ENCODE measurements at regions not wholly inside any gene's neighbourhood (a gene's known extent, or its start where the extent isn't known, plus 50 kb on each side); places are given as distances from the start of the nearest gene placed in this dataset.
"Not testable (repeated sequence)": the region's sequence is repeated elsewhere in the genome, so short reads cannot be mapped to it uniquely, and the experiment has no call there.

GRCh38 chr7:131943646-131944045, 387.2 kb upstream of the PODXL start:
- H3K4me3 ChIP-seq = no peak overlapping the region
- TF ChIP-seq EP300 (IDR thresholded peaks at IDR 0.05) (no peak), CTCF (IDR thresholded peaks at IDR 0.05) (no peak), POLR2A (IDR thresholded peaks at IDR 0.05) (no peak)
- WGBS, 2 donors = 73 to 75% methylated on average over 7 of the region's 7 CpGs

GRCh38 chr7:131943211-131943610, 386.8 kb upstream of the PODXL start:
- H3K4me1 ChIP-seq = peaks cover 0 to 12% (median 0%) of the 10 kb centered on the region in 4 donors
- no peak overlapping the region for H3K4me3 ChIP-seq
- no peaks in the 10 kb centered on the region for H3K36me3 ChIP-seq
- TF ChIP-seq EP300 (IDR thresholded peaks at IDR 0.05) (no peak), CTCF (IDR thresholded peaks at IDR 0.05) (no peak), POLR2A (IDR thresholded peaks at IDR 0.05) (no peak)
- DNase-seq (ENCODE audit: low spot score in 2 of 2) = no peak
- no peak overlapping the region for H3K27ac ChIP-seq
- no peaks in the 10 kb centered on the region for H3K9me3 ChIP-seq
- peaks cover 0 to 27% of the 10 kb centered on the region in 2 donors for H3K27me3 ChIP-seq
- WGBS, 2 donors = 95 to 98% methylated on average over 4 of the region's 4 CpGs

More at GRCh38 chr7:131943646-131944045, 387.2 kb upstream of the PODXL start:
- Histone ChIP-seq H3K36me3 (no peaks in the 10 kb centered on the region), H3K27me3 (peaks cover 0 to 27% of the 10 kb centered on the region in 2 donors), H3K27ac (no peak overlapping the region), H3K4me1 (peaks cover 0 to 16% (median 0%) of the 10 kb centered on the region in 4 donors), H3K9me3 (no peaks in the 10 kb centered on the region)
- no peak for DNase-seq (ENCODE audit: low spot score in 2 of 2)

GRCh38 chr7:131942287-131943150, 386.1 kb upstream of the PODXL start:
- 90 to 91% methylated on average over 11 of the region's 11 CpGs for WGBS, 2 donors
- H3K27me3 ChIP-seq = peaks cover 0 to 27% of the 10 kb centered on the region in 2 donors

GRCh38 chr7:131941291-131941690, 384.9 kb upstream of the PODXL start:
- DNase-seq (ENCODE audit: low spot score in 2 of 2) = no peak
- WGBS, 2 donors = 86 to 100% methylated on average over 1 of the region's 1 CpG
- TF ChIP-seq CTCF (IDR thresholded peaks at IDR 0.05) (no peak), POLR2A (IDR thresholded peaks at IDR 0.05) (no peak), EP300 (IDR thresholded peaks at IDR 0.05) (no peak)
- H3K9me3 ChIP-seq = no peaks in the 10 kb centered on the region
- no peaks in the 10 kb centered on the region for H3K36me3 ChIP-seq
- peaks cover 0 to 27% of the 10 kb centered on the region in 2 donors for H3K27me3 ChIP-seq
- no peak overlapping the region for H3K4me3 ChIP-seq
- peaks cover 0 to 10% (median 0%) of the 10 kb centered on the region in 4 donors for H3K4me1 ChIP-seq
- no peak overlapping the region for H3K27ac ChIP-seq

More at GRCh38 chr7:131942287-131943150, 386.1 kb upstream of the PODXL start:
- Histone ChIP-seq H3K9me3 (no peaks in the 10 kb centered on the region), H3K4me3 (no peak overlapping the region), H3K4me1 (peaks cover 0 to 10% (median 0%) of the 10 kb centered on the region in 4 donors), H3K36me3 (no peaks in the 10 kb centered on the region), H3K27ac (no peak overlapping the region)
- TF ChIP-seq EP300 (IDR thresholded peaks at IDR 0.05) (no peak), CTCF (IDR thresholded peaks at IDR 0.05) (no peak), POLR2A (IDR thresholded peaks at IDR 0.05) (no peak)
- no peak for DNase-seq (ENCODE audit: low spot score in 2 of 2)

GRCh38 chr7:131940621-131941165, 384.3 kb upstream of the PODXL start:
- H3K9me3 ChIP-seq = no peaks in the 10 kb centered on the region
- no peak overlapping the region for H3K4me3 ChIP-seq
- no peak for TF ChIP-seq POLR2A (IDR thresholded peaks at IDR 0.05)
- no peak for TF ChIP-seq CTCF (IDR thresholded peaks at IDR 0.05)
- no peak for TF ChIP-seq EP300 (IDR thresholded peaks at IDR 0.05)
- peaks cover 0 to 8% (median 0%) of the 10 kb centered on the region in 4 donors for H3K4me1 ChIP-seq
- no peak overlapping the region for H3K27ac ChIP-seq
- peaks cover 0 to 22% of the 10 kb centered on the region in 2 donors for H3K27me3 ChIP-seq
- no peaks in the 10 kb centered on the region for H3K36me3 ChIP-seq
- WGBS, 2 donors = 77 to 84% methylated on average over 4 of the region's 4 CpGs
- DNase-seq (ENCODE audit: low spot score in 2 of 2) = no peak

GRCh38 chr7:131938788-131939187, 382.4 kb upstream of the PODXL start:
- H3K27ac ChIP-seq; DNase-seq (ENCODE audit: low spot score in 2 of 2); H3K4me3 ChIP-seq; H3K36me3 ChIP-seq; H3K9me3 ChIP-seq; H3K4me1 ChIP-seq; H3K27me3 ChIP-seq: not testable (repeated sequence)
- WGBS, 2 donors = 64 to 65% methylated on average over 3 of the region's 3 CpGs
